ENCODE measurements at regions not wholly inside any gene's neighbourhood (a gene's known extent, or its start where the extent isn't known, plus 50 kb on each side); places are given as distances from the start of the nearest gene placed in this dataset.
"Not testable (repeated sequence)": the region's sequence is repeated elsewhere in the genome, so short reads cannot be mapped to it uniquely, and the experiment has no call there.

DNA sequence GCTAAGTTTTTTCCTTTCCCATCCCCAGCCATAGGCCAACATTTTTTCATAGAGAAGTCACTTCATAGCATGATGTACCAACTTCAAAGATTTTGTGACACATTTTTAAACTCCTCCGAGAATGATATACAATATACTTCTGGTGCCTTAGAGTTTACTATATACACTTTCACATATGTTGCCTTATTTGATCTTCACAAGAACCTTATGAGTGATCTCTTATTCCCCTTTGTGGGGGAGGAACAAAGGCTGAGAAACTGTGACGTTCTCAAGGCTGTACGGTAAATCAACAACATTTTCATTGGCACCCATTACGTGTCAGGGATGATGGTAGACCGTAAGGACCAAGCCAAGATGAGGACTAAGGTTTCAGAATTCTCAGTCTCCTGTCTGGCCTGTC, 130.0 kb downstream of the RFPL4B start:
- CTCF ChIA-PET: interaction anchor here (1.6 kb wide), 1 partner anchor 12 kb away, joined by 4 read pairs; no protein-coding TSS in a partner anchor
- H3K36me3 ChIP-seq (ENCODE audit: control insufficient read depth, insufficient read depth, low read length): no peaks in the 10 kb centered on the region

DNA sequence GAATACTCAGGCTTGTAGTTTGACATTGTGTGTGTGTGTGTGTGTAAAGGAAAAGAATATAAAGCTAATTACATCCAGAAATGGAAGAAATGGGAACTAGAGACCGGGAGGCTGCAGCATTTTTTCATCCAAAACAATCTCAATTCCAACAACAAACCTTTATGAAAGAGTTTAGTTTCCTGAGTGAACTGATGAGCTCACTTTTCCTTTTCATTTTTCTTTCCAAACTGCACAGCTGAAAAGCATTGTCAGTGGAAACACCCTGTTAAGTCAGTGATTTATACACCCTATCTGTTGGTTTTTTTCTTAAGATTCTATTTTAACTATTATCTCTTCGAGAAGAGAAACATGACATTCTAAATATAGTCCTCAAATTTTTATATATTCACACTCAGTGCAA, 130.9 kb downstream of the RFPL4B start:
- Histone ChIP-seq H3K27me3 (ENCODE audit: control insufficient read depth, insufficient read depth, low read length) (no peaks in the 10 kb centered on the region), H3K4me3 (ENCODE audit: low read depth, low read length) (no peak overlapping the region), H3K36me3 (ENCODE audit: control insufficient read depth, insufficient read depth, low read length) (no peaks in the 10 kb centered on the region)
- CTCF ChIA-PET: interaction anchor here (1.6 kb wide), 1 partner anchor 11 kb away, joined by 4 read pairs; no protein-coding TSS in a partner anchor
- POLR2A ChIA-PET: interaction anchor here (0.7 kb wide), 1 partner anchor 12 kb away, joined by 3 read pairs; no protein-coding TSS in a partner anchor
- no peak for DNase-seq (ENCODE audit: low read depth)
- TF ChIP-seq, protein P1, sequence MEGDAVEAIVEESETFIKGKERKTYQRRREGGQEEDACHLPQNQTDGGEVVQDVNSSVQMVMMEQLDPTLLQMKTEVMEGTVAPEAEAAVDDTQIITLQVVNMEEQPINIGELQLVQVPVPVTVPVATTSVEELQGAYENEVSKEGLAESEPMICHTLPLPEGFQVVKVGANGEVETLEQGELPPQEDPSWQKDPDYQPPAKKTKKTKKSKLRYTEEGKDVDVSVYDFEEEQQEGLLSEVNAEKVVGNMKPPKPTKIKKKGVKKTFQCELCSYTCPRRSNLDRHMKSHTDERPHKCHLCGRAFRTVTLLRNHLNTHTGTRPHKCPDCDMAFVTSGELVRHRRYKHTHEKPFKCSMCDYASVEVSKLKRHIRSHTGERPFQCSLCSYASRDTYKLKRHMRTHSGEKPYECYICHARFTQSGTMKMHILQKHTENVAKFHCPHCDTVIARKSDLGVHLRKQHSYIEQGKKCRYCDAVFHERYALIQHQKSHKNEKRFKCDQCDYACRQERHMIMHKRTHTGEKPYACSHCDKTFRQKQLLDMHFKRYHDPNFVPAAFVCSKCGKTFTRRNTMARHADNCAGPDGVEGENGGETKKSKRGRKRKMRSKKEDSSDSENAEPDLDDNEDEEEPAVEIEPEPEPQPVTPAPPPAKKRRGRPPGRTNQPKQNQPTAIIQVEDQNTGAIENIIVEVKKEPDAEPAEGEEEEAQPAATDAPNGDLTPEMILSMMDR (IDR thresholded peaks at IDR 0.05; ENCODE audit: insufficient read depth, low read depth, low read length): no peak

More for the DNA sequence above, 130.0 kb downstream of the RFPL4B start:
- no peaks in the 10 kb centered on the region for H3K27me3 ChIP-seq (ENCODE audit: control insufficient read depth, insufficient read depth, low read length)
- H3K4me3 ChIP-seq (ENCODE audit: low read depth, low read length): no peak overlapping the region
- TF ChIP-seq, protein P1 (IDR thresholded peaks at IDR 0.05; ENCODE audit: insufficient read depth, low read depth, low read length): no peak
- POLR2A ChIA-PET: no interaction called here
- no peak for DNase-seq (ENCODE audit: low read depth)

DNA sequence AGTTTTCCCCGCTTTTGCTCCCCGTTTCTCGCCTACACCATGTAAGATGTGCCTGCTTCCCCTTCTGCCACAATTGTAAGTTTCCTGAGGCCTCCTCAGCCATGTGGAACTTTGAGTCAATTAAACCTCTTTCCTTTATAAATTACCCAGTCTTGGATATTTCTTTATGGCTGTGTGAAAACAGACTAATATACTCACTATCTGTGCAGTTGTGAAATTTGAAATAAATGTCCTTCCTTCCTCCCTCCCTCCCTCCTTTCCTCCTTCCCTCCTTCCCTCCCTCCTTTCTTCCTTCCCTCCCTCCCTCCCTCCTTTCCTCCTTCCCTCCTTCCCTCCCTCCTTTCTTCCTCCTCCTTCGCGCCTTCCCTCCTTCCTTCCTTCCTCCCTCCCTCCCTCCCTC, 132.8 kb downstream of the RFPL4B start:
- H3K27me3 ChIP-seq (ENCODE audit: control insufficient read depth, insufficient read depth, low read length); CTCF ChIA-PET; POLR2A ChIA-PET; H3K36me3 ChIP-seq (ENCODE audit: control insufficient read depth, insufficient read depth, low read length); DNase-seq (ENCODE audit: low read depth); H3K4me3 ChIP-seq (ENCODE audit: low read depth, low read length): not testable (repeated sequence)

DNA sequence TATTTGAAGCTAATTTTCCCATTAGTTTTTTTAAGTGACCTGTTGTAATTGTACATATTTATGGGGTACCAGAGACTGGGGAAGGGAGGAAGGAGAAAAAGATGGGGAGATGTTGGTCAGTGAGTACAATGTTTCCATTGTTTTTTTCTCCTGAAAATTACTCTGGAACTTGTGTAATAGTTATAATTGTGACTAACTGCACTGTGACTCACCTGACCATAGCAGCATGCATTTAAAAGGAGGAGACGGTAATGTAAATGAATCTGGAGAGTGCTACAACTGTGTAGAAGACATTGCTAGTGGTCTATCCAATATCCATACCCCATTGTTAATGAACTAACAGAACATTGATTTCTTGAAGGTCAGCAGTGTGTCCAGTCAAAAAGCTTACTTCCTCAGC, 133.4 kb downstream of the RFPL4B start:
- H3K36me3 ChIP-seq (ENCODE audit: control insufficient read depth, insufficient read depth, low read length): no peaks in the 10 kb centered on the region
- no peaks in the 10 kb centered on the region for H3K27me3 ChIP-seq (ENCODE audit: control insufficient read depth, insufficient read depth, low read length)
- DNase-seq (ENCODE audit: low read depth): no peak
- TF ChIP-seq, protein P1 (IDR thresholded peaks at IDR 0.05; ENCODE audit: insufficient read depth, low read depth, low read length): no peak
- no peak overlapping the region for H3K4me3 ChIP-seq (ENCODE audit: low read depth, low read length)
- POLR2A ChIA-PET: interaction anchor here (0.6 kb wide), 1 partner anchor 588 kb away, joined by 3 read pairs; no protein-coding TSS in a partner anchor
- CTCF ChIA-PET: no interaction called here

DNA sequence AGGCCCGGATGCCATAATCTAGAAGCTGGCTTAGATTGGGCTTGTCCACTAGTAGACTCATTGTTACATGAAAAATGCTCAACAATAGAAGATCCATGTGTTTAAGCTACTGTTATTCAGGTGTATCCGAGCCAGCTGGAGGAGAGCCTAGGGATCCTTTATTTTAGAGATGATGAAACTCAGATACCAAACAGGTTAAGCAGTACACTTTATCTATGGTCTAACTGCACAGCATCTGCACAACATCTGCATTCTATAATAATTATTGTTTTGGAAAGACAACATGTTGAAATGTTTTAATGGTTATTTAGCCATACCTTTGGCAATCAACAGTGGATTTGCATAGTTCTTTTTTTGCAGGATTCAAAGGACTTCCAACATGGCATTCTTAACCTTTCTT, 134.1 kb downstream of the RFPL4B start:
- TF ChIP-seq, protein P1 (IDR thresholded peaks at IDR 0.05; ENCODE audit: insufficient read depth, low read depth, low read length): no peak
- H3K4me3 ChIP-seq (ENCODE audit: low read depth, low read length): no peak overlapping the region
- CTCF ChIA-PET: no interaction called here
- H3K27me3 ChIP-seq (ENCODE audit: control insufficient read depth, insufficient read depth, low read length): no peaks in the 10 kb centered on the region
- no peak for DNase-seq (ENCODE audit: low read depth)
- POLR2A ChIA-PET: no interaction called here
- no peaks in the 10 kb centered on the region for H3K36me3 ChIP-seq (ENCODE audit: control insufficient read depth, insufficient read depth, low read length)

DNA sequence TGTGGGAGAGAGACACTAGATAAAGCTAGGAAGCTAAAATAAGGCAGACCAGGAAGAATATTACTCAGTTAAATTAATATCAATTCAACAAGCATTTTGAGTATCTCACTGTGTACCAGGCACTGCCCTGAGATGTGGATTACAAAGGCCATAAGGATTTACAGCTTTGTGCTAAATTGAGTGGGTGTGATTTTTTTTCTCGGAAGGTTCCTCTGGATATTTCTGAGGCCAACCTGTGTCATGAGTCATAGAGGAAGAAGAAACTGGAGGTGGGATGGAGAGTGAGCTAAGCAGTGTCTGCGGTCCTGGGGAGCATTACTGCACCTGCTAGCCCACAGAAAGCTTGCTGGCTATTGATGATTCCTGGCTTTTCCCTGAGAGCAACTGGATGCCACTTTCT, 135.2 kb downstream of the RFPL4B start:
- POLR2A ChIA-PET: interaction anchor here (0.6 kb wide), 1 partner anchor 1026 kb away, joined by 3 read pairs; no protein-coding TSS in a partner anchor
- Histone ChIP-seq H3K36me3 (ENCODE audit: control insufficient read depth, insufficient read depth, low read length) (no peaks in the 10 kb centered on the region), H3K4me3 (ENCODE audit: low read depth, low read length) (no peak overlapping the region), H3K27me3 (ENCODE audit: control insufficient read depth, insufficient read depth, low read length) (no peaks in the 10 kb centered on the region)
- TF ChIP-seq, protein P1 (IDR thresholded peaks at IDR 0.05; ENCODE audit: insufficient read depth, low read depth, low read length): no peak
- no peak for DNase-seq (ENCODE audit: low read depth)
- CTCF ChIA-PET: interaction anchor here (0.9 kb wide), 1 partner anchor 10 kb away, joined by 4 read pairs; no protein-coding TSS in a partner anchor

Measured in BJ (cell line).